ENCODE measurements at regions not wholly inside any gene's neighbourhood (a gene's known extent, or its start where the extent isn't known, plus 50 kb on each side); places are given as distances from the start of the nearest gene placed in this dataset.
"Not testable (repeated sequence)": the region's sequence is repeated elsewhere in the genome, so short reads cannot be mapped to it uniquely, and the experiment has no call there.

DNA sequence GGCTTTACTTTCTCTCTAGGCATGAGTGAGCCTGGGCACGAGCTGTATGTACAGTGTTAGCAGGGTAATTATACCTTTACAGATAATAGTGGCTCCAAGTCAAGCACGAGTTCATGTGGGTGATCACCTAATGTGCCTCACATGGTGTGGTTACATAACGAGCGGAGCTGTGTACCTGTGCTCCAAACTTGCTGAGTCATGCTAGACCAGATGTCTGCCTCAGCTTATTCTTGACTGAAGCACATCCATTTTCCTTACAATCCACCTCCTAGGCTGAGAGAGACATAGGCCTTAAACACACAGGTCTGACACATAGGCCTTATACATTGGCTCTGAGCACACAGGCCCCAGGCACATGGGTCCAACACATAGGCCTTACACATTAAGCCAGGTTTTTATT lies 426.6 kb downstream of the GPAT3 start:
- DNase-seq (ENCODE audit: low read depth), result no peak
- H3K4me3 ChIP-seq (ENCODE audit: low read depth, low read length), result no peak overlapping the region
- TF ChIP-seq, protein P1, sequence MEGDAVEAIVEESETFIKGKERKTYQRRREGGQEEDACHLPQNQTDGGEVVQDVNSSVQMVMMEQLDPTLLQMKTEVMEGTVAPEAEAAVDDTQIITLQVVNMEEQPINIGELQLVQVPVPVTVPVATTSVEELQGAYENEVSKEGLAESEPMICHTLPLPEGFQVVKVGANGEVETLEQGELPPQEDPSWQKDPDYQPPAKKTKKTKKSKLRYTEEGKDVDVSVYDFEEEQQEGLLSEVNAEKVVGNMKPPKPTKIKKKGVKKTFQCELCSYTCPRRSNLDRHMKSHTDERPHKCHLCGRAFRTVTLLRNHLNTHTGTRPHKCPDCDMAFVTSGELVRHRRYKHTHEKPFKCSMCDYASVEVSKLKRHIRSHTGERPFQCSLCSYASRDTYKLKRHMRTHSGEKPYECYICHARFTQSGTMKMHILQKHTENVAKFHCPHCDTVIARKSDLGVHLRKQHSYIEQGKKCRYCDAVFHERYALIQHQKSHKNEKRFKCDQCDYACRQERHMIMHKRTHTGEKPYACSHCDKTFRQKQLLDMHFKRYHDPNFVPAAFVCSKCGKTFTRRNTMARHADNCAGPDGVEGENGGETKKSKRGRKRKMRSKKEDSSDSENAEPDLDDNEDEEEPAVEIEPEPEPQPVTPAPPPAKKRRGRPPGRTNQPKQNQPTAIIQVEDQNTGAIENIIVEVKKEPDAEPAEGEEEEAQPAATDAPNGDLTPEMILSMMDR (IDR thresholded peaks at IDR 0.05; ENCODE audit: insufficient read depth, low read depth, low read length, missing control alignments), result no peak

DNA sequence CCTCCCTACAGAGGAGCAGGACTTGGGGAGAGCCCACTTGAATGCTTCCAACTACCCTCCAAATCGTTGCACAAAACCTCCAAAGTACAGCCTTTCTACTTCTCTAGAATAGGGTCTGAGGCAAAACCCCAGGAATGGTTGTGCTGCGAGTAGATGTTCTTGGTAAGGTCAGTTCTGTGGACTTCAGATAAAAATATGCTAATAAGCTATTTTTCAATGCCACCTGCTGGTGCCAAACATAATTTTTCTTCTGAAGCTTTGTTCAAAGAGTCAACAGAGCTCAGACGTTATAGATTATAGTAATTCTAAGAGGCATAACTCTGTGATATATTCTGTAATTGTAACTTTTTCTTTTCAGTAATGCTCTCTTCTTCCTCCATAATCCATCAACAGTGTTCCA lies 425.7 kb downstream of the GPAT3 start:
- no peak overlapping the region for H3K4me3 ChIP-seq (ENCODE audit: low read depth, low read length)
- no peak for DNase-seq (ENCODE audit: low read depth)
- TF ChIP-seq, protein P1 (IDR thresholded peaks at IDR 0.05; ENCODE audit: insufficient read depth, low read depth, low read length, missing control alignments), result no peak

DNA sequence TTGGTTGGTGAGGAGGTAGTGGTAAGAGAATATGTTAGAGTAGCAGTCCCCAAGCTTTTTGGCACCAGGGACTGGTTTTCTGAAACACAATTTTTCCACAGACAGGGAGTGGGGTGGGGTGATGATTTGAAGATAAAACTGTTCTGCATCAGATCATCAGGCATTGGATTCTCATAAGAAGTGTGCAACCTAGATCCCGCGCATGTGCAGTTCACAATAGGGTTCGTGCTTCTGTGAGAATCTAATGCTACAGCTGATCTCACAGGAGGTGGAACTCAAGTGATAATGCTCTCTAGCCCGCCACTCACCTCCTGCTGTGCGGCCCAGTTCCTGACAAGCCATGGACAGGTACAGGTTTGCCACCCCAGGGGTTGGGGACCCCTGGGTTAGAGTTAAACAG lies 423.3 kb downstream of the GPAT3 start:
- H3K4me3 ChIP-seq (ENCODE audit: low read depth, low read length), result no peak overlapping the region
- no peak for DNase-seq (ENCODE audit: low read depth)
- TF ChIP-seq, protein P1 (IDR thresholded peaks at IDR 0.05; ENCODE audit: insufficient read depth, low read depth, low read length, missing control alignments), result no peak

DNA sequence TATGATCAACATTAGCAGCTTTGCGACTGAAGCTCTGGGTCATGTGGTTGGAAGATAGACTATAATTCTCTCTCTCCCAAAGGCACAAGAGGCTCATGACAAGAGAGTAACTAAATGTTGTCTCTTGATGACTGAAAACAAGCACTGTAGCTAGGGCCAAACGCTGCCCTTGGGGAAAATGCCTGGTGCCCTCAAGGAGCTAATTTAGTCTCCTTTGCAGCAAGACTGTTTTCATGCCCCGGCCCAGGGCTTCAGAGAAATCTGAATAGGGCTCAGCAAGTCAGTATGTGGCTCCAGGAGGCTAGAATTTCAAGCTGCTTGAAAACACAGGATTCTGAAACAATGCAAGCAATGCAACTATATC lies 411.9 kb downstream of the GPAT3 start:
- no peak for DNase-seq (ENCODE audit: low read depth)
- TF ChIP-seq, protein P1 (IDR thresholded peaks at IDR 0.05; ENCODE audit: insufficient read depth, low read depth, low read length, missing control alignments), result no peak
- H3K4me3 ChIP-seq (ENCODE audit: low read depth, low read length), result no peak overlapping the region

DNA sequence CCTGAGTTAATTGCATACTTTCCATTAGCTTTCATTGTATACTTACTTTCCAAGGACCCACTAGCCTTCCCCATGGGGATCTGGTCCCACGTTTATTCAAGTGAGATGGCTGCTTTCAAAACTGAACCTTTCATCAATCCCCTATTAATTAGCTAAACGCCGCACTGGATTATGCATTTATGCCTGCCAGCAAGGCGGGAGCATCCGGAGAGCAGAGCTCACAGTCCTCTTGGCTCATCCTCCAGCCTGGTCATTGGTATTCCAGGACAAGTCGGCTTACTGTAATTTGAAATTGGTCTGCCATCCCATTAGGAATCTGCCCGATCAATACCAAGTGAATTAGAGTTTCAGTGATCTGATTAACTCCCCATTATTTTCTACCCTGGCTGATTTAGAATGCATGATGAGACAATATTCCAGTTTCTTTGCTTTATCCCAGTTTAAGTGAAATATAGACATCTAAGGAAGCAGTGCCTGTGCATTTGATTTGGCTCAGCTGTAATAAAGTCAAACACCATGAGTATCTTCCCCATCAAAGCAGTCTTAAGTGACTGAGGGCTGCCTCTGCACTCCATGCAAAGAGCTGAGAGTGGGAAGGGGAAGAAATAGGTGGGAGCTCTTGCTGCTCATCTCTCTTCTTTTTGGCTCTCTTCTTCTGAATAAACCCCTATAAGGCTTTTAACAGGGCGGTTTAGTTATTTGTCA lies 411.4 kb downstream of the GPAT3 start:
- DNase-seq (ENCODE audit: low read depth), result no peak
- no peak overlapping the region for H3K4me3 ChIP-seq (ENCODE audit: low read depth, low read length)
- TF ChIP-seq, protein P1 (IDR thresholded peaks at IDR 0.05; ENCODE audit: insufficient read depth, low read depth, low read length, missing control alignments), result no peak

DNA sequence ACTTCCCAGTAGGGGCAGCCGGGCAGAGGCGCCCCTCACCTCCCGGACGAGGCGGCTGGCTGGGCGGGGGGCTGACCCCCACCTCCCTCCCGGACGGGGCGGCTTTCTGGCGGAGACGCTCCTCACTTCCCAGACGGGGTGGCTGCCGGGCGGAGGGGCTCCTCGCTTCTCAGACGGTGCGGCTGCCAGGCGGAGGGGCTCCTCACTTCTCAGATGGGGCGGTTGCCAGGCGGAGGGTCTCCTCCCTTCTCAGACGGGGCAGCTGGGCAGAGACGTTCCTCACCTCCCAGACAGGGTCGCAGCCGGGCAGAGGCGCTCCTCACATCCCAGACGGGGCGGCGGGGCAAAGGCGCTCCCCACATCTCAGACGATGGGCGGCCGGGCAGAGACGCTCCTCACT lies 407.8 kb downstream of the GPAT3 start:
- DNase-seq (ENCODE audit: low read depth); H3K4me3 ChIP-seq (ENCODE audit: low read depth, low read length): not testable (repeated sequence)

DNA sequence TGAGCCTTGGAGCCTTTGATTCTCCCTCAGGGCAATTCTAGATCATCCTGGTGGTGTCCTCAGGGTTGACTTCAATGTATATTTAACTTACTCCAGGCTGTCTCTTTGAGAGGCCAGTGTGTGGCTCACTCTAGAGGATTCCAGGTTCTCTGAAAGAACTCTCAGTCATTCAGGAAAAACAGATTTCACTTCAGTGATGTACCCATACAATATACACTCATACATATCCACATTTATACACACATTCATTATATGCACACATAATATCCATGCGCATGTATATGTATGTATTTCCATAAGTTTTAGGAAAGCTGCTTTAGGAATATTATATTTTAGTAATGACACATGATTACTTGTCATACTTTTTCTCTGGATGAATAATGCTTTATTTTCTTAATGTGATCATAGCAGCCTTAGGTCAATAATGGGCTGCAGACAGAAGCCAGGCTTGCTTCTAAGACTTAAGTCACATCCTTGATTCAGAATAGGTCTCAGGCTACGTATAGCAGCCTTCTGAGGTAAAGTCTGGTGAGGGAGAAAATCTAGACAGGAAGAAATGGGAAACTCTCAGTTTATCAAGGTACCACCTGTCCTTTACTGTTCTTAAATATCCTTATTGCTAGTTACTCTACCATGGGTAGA lies 397.0 kb downstream of the GPAT3 start:
- TF ChIP-seq, protein P1 (IDR thresholded peaks at IDR 0.05; ENCODE audit: insufficient read depth, low read depth, low read length, missing control alignments), result no peak
- no peak overlapping the region for H3K4me3 ChIP-seq (ENCODE audit: low read depth, low read length)
- DNase-seq (ENCODE audit: low read depth), result no peak
